ENCODE measurements at regions not wholly inside any gene's neighbourhood (a gene's known extent, or its start where the extent isn't known, plus 50 kb on each side); places are given as distances from the start of the nearest gene placed in this dataset.

DNA sequence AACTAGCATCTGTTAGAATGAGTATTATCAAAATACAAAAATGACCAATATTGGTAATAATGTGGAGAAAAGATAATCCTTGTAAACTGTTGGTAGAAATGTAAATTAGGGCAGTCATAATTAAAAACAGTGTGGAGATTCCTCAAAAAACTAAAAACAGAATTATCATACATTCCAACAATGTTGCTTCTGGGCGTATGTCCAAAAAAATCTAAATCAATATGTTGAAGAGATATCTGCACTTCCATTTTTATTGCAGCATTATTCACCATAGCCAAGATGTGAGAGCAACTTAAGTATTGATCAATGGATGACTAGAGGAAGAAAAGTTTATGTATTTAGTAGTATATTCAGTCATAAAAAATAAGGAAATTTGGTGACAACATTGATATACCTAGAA, 59.8 kb upstream of the OR9G4 start:
- TF ChIP-seq, protein P1, sequence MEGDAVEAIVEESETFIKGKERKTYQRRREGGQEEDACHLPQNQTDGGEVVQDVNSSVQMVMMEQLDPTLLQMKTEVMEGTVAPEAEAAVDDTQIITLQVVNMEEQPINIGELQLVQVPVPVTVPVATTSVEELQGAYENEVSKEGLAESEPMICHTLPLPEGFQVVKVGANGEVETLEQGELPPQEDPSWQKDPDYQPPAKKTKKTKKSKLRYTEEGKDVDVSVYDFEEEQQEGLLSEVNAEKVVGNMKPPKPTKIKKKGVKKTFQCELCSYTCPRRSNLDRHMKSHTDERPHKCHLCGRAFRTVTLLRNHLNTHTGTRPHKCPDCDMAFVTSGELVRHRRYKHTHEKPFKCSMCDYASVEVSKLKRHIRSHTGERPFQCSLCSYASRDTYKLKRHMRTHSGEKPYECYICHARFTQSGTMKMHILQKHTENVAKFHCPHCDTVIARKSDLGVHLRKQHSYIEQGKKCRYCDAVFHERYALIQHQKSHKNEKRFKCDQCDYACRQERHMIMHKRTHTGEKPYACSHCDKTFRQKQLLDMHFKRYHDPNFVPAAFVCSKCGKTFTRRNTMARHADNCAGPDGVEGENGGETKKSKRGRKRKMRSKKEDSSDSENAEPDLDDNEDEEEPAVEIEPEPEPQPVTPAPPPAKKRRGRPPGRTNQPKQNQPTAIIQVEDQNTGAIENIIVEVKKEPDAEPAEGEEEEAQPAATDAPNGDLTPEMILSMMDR (IDR thresholded peaks at IDR 0.05), result no peak
- no peak for TF ChIP-seq POLR2AphosphoS5 (IDR thresholded peaks at IDR 0.05)
- TF ChIP-seq EP300 (IDR thresholded peaks at IDR 0.05), result no peak

Data from esophagus muscularis mucosa (tissue), 4 donors.